Type B pancreatic cell (in vitro differentiated cells): ENCODE measurements at regions not wholly inside any gene's neighbourhood (a gene's known extent, or its start where the extent isn't known, plus 50 kb on each side); places are given as distances from the start of the nearest gene placed in this dataset.

ENCODE experiments used
- DNase-seq: peaks from one replicate; pipeline ENCODE4 v3.0.0; 2021; ENCODE audit warnings: mixed read lengths; ENCODE audit not compliant: unreplicated experiment; ENCODE audit errors: extremely low spot score
- H3K27ac Mint-ChIP-seq: 2 replicates; pipeline ENCODE4 v1.8.0; 2021; ENCODE audit warnings: mild to moderate bottlenecking, mixed read lengths
- H3K27me3 Mint-ChIP-seq: 2 replicates; pipeline ENCODE4 v1.8.0; 2021; ENCODE audit warnings: mixed read lengths
- H3K36me3 Mint-ChIP-seq: 2 replicates; pipeline ENCODE4 v1.8.0; 2021; ENCODE audit warnings: mixed read lengths
- H3K4me1 Mint-ChIP-seq: one replicate; pipeline ENCODE4 v1.8.0; 2021; ENCODE audit warnings: mixed read lengths; ENCODE audit not compliant: unreplicated experiment
- H3K4me3 Mint-ChIP-seq: 2 replicates; pipeline ENCODE4 v1.8.0; 2021; ENCODE audit warnings: mild to moderate bottlenecking, mixed read lengths
- H3K9me3 Mint-ChIP-seq: 2 replicates; pipeline ENCODE4 v1.8.0; 2021; ENCODE audit warnings: mixed read lengths
- TF ChIP-seq, protein P1 (sequence below): fragments of 200-600 bp; sonication (generic); conservative IDR thresholded peaks from 2 replicates; pipeline ENCODE4 v1.5.0; 2021; ENCODE audit warnings: antibody characterized with exemption, mild to moderate bottlenecking

DNA sequence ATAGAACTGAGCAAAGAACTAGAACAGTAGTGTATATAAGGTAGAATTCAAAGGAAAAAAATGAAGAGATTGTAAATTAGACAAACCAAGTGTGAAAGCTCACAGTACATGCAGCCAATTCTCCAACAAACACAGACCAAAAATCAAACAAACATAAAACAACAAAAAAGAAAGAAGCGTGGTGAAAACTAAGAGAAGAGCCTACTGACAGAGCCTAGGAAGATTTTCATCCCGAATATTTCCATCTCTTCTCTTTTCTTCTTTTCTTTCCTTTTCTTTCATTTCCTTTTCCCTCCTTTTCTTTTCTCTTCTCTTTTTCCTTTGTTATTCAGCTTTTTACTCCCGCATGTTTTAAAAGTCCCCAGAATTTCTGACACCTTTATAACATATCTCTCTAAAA, 1103.6 kb downstream of the CDH8 start:
- Mint-ChIP-seq H3K9me3 (no peaks in the 10 kb centered on the region), H3K36me3 (no peaks in the 10 kb centered on the region), H3K4me1 (no peaks in the 10 kb centered on the region), H3K27ac (no peak overlapping the region), H3K27me3 (no peaks in the 10 kb centered on the region), H3K4me3 (no peak overlapping the region)
- DNase-seq, result no peak
- TF ChIP-seq, protein P1, sequence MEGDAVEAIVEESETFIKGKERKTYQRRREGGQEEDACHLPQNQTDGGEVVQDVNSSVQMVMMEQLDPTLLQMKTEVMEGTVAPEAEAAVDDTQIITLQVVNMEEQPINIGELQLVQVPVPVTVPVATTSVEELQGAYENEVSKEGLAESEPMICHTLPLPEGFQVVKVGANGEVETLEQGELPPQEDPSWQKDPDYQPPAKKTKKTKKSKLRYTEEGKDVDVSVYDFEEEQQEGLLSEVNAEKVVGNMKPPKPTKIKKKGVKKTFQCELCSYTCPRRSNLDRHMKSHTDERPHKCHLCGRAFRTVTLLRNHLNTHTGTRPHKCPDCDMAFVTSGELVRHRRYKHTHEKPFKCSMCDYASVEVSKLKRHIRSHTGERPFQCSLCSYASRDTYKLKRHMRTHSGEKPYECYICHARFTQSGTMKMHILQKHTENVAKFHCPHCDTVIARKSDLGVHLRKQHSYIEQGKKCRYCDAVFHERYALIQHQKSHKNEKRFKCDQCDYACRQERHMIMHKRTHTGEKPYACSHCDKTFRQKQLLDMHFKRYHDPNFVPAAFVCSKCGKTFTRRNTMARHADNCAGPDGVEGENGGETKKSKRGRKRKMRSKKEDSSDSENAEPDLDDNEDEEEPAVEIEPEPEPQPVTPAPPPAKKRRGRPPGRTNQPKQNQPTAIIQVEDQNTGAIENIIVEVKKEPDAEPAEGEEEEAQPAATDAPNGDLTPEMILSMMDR, result no peak

DNA sequence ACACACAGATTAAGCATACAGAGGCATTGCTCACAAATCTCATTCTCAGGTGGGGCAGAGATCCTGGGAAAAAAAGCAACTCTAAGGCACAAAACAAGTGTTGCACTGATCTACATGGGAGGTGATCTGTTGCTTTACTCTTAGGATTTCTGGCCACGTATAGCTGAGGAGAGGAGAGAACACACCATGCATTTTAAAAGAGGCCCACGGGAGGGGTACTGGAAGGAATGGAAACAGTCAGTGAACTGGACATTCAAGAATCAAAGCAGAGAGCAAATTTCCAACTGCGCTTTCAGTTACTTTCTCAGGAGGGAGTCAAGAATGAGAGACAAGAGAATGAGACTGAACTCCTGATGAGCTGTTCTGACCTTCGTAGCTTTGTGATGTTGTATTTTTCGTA, 1105.9 kb downstream of the CDH8 start:
- Mint-ChIP-seq H3K36me3 (no peaks in the 10 kb centered on the region), H3K27ac (no peak overlapping the region), H3K27me3 (no peaks in the 10 kb centered on the region), H3K9me3 (no peaks in the 10 kb centered on the region), H3K4me1 (no peaks in the 10 kb centered on the region), H3K4me3 (no peak overlapping the region)
- TF ChIP-seq, protein P1, result no peak
- no peak for DNase-seq

DNA sequence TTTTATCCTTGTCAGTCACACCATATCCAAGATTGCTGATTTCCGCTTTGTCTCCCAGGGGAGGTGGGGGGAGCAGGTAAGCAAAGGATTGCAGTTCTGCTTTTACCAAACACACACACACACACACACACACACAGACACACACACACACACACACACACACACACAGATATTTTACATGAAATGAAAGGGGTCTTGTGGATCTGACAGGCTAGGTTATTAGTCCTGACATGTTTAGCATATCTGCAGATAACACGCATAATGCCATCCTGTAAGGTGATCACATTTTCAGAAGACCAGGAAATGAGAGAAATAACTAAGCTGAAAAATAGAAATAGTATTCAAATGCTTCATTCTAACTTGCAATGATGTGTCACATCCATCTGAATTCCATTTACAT, 1113.3 kb downstream of the CDH8 start:
- Mint-ChIP-seq H3K27me3 (peaks cover 2% of the 10 kb centered on the region), H3K27ac (no peak overlapping the region), H3K9me3 (no peaks in the 10 kb centered on the region), H3K36me3 (no peaks in the 10 kb centered on the region), H3K4me1 (no peaks in the 10 kb centered on the region), H3K4me3 (no peak overlapping the region)
- DNase-seq, result no peak
- TF ChIP-seq, protein P1, result no peak

DNA sequence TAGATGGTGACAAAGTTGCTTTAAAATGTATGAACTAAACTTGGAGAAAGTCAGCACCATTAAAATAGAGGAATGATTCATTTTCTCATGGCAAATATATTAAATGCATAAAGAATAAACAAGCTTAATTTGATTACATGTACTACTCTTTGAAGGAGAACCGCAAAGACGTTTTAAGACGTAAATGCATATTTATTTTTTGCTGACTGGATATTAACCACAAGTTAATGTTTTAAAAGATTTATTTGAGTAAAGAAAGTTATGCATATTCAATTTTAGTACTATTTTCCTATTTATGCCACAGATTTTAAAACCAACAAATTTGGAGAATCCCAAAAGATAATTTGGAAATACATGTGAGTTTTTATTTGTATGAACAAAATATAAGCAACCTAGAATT, 1121.9 kb downstream of the CDH8 start:
- TF ChIP-seq, protein P1, result no peak
- Mint-ChIP-seq H3K27ac (no peak overlapping the region), H3K27me3 (no peaks in the 10 kb centered on the region), H3K36me3 (no peaks in the 10 kb centered on the region), H3K9me3 (no peaks in the 10 kb centered on the region), H3K4me3 (no peak overlapping the region), H3K4me1 (no peaks in the 10 kb centered on the region)
- DNase-seq, result no peak

DNA sequence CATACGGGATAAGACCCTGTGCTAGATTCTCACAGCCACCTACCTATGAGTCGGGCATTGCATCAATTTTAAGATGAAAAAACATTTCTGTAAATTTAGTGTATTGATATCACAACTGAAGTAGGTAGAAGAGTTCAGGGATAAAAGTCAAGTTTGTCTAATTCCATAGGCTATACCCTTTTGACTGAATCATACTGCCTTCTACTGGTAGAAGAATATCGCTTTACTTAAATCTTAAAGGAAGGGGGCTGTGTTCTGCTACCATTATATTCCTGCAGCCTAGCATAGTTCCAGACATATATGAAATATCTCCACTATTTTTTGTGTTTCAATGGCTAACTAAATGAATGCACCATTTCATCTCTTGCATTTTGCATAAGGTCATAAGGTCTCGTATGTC, 1128.6 kb downstream of the CDH8 start:
- TF ChIP-seq, protein P1, result peak; percentile 40
- H3K4me1 Mint-ChIP-seq, result no peaks in the 10 kb centered on the region
- no peaks in the 10 kb centered on the region for H3K9me3 Mint-ChIP-seq
- H3K27me3 Mint-ChIP-seq, result peaks cover 4% of the 10 kb centered on the region
- no peak overlapping the region for H3K27ac Mint-ChIP-seq
- no peak overlapping the region for H3K4me3 Mint-ChIP-seq
- H3K36me3 Mint-ChIP-seq, result no peaks in the 10 kb centered on the region
- no peak for DNase-seq

DNA sequence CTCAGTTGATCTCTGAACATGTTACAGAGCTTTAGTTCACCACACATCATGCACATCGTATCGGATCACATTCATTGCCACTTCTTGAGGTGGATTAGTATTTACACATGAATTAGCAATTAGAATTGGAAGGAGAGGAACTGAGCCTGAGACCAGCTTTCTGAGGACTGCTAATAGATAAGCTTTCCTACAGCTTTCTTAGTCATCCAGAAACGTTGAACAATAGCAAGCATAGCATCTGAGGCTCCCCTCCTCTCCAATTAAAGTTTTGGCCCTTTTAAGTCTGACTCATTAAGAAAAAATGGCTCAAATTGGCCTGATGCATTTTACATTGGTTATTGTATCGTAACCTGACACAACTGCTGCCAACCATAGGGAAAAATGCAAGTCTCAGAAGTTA, 1130.4 kb downstream of the CDH8 start:
- H3K4me1 Mint-ChIP-seq, result no peaks in the 10 kb centered on the region
- no peaks in the 10 kb centered on the region for H3K36me3 Mint-ChIP-seq
- H3K27me3 Mint-ChIP-seq, result peaks cover 4% of the 10 kb centered on the region
- no peaks in the 10 kb centered on the region for H3K9me3 Mint-ChIP-seq
- H3K4me3 Mint-ChIP-seq, result no peak overlapping the region
- no peak for DNase-seq
- TF ChIP-seq, protein P1, result no peak
- H3K27ac Mint-ChIP-seq, result no peak overlapping the region
